PC-3 (cell line): ENCODE measurements at regions not wholly inside any gene's neighbourhood (a gene's known extent, or its start where the extent isn't known, plus 50 kb on each side); places are given as distances from the start of the nearest gene placed in this dataset.
A peak's percentile ranks its signal among the peaks of the same experiment; 100 is the strongest.

Experiments
- ATAC-seq: fragments of 200-7000 bp; cut with Tn5 transposase; 2 replicates; pipeline ENCODE4 v1.9.1; 2020; ENCODE audit warnings: mild to moderate bottlenecking, moderate library complexity
- BruUV-seq: library from RNA; stranded (reverse); fragments of 400-500 nt; replicated peaks from 2 replicates; lab custom pipeline; 2021; lab: Mats Ljungman, UMichigan
- CTCF ChIA-PET: fragments of 300-600 bp; sonication (Branson Sonifier 250); formaldehyde crosslinking; loops from one replicate; lab custom pipeline; 2022; ENCODE audit warnings: antibody characterized with exemption; lab: Charles Lee
- POLR2A ChIA-PET: fragments of 300-600 bp; sonication (Branson Sonifier 250); formaldehyde crosslinking; loops from one replicate; lab custom pipeline; 2022; ENCODE audit warnings: antibody characterized with exemption; ENCODE audit not compliant: unreplicated experiment; lab: Charles Lee
- DNase-seq: peaks from one replicate; pipeline ENCODE4 v3.0.0-alpha.2; 2015
- H2AFZ ChIP-seq: fragments of 300-600 bp; sonication (generic); 2 replicates; pipeline ENCODE4 v1.6.0; 2016; ENCODE audit warnings: antibody characterized with exemption, low read length
- H3F3A ChIP-seq: fragments of 300-600 bp; sonication (generic); one replicate; pipeline ENCODE4 v1.6.0; 2017; ENCODE audit warnings: antibody characterized with exemption, low read length, control low read depth, mild to moderate bottlenecking; ENCODE audit not compliant: unreplicated experiment
- H3K27ac ChIP-seq: fragments of 300-600 bp; sonication (generic); 2 replicates; pipeline ENCODE4 v1.5.1; 2016; ENCODE audit warnings: mild to moderate bottlenecking, low read length
- H3K27me3 ChIP-seq: fragments of 300-600 bp; sonication (generic); 2 replicates; pipeline ENCODE4 v1.6.1; 2016; ENCODE audit warnings: low read length, mixed read lengths
- H3K36me3 ChIP-seq: fragments of 300-600 bp; sonication (generic); 2 replicates; pipeline ENCODE4 v1.6.1; 2016; ENCODE audit warnings: low read depth, mixed run types, low read length, mixed read lengths
- H3K4me1 ChIP-seq: fragments of 300-600 bp; sonication (generic); 2 replicates; pipeline ENCODE4 v1.5.1; 2016; ENCODE audit warnings: low read length; ENCODE audit not compliant: insufficient read depth
- H3K4me2 ChIP-seq: fragments of 300-600 bp; sonication (generic); 2 replicates; pipeline ENCODE4 v1.6.0; 2016; ENCODE audit warnings: low read length
- H3K4me3 ChIP-seq: fragments of 300-600 bp; sonication (generic); 2 replicates; pipeline ENCODE4 v1.5.1; 2016; ENCODE audit warnings: mild to moderate bottlenecking, low read length, mixed read lengths
- H3K79me2 ChIP-seq: fragments of 300-600 bp; sonication (generic); 2 replicates; pipeline ENCODE4 v1.6.1; 2017; ENCODE audit warnings: low read length, mixed read lengths
- H3K9ac ChIP-seq: fragments of 300-600 bp; sonication (generic); 2 replicates; pipeline ENCODE4 v1.6.0; 2016; ENCODE audit warnings: mild to moderate bottlenecking, low read length
- H3K9me2 ChIP-seq: fragments of 300-600 bp; sonication (generic); replicated peaks from 2 replicates; pipeline ENCODE4 v1.6.1; 2016; ENCODE audit warnings: mixed run types, low read length, mixed read lengths
- H3K9me3 ChIP-seq: fragments of 300-600 bp; sonication (generic); 2 replicates; pipeline ENCODE4 v1.6.1; 2016; ENCODE audit warnings: low read length, mixed read lengths
- H4K20me1 ChIP-seq: fragments of 300-600 bp; sonication (generic); 2 replicates; pipeline ENCODE4 v1.6.1; 2016; ENCODE audit warnings: low read length, mixed read lengths
- CTCF ChIP-seq: fragments of 300-600 bp; sonication (generic); conservative IDR thresholded peaks from 2 replicates; pipeline ENCODE4 v1.5.1; 2017; ENCODE audit warnings: antibody characterized with exemption, low read depth, mild to moderate bottlenecking, low read length
- EZH2 ChIP-seq: fragments of 300-600 bp; sonication (generic); IDR thresholded peaks from one replicate; pipeline ENCODE4 v1.6.1; 2017; ENCODE audit warnings: antibody characterized with exemption, mild to moderate bottlenecking, low read length; ENCODE audit not compliant: unreplicated experiment
- EZH2phosphoT487 ChIP-seq: fragments of 300-600 bp; sonication (generic); IDR thresholded peaks from 2 replicates; pipeline ENCODE4 v1.6.1; 2018; ENCODE audit warnings: mild to moderate bottlenecking, antibody characterized with exemption, low read length, borderline replicate concordance
- intact Hi-C: fragments of 100-400 bp; cut with micrococcal nuclease; formaldehyde crosslinking; loops from 2 replicates; pipeline ENCODE4 v1.9.0; 2023

DNA sequence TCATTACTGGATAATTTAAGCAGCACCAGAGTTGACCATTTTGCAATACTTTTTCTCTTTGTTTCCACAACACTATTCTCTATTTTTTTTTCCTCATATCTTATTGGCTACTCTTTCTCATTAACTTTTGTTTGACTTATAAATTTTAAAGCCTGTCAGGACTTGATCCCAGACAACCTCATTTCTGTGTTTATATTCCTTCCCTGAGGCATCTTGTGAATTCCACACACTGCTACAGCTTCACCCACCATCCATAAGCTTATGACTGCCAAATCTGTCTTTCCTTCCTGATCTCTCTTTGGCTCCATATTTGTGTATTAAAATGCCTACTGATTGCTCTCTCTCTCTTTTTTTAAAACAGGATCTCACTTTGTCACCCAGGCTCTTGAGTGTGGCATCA is 124.6 kb upstream of the MBL2 start:
- Histone ChIP-seq H3K9ac (no peak overlapping the region), H3K4me1 (peaks cover 10% of the 10 kb centered on the region; the same call in 1 of the 2 replicates), H3K9me3 (no peaks in the 10 kb centered on the region), H4K20me1 (no peaks in the 10 kb centered on the region), H3K9me2 (0 out of 2 replicates have a peak, but pooled peaks cover 3% of the 10 kb centered on the region), H3K4me2 (no peak overlapping the region), H3F3A (no peaks in the 10 kb centered on the region), H3K36me3 (no peaks in the 10 kb centered on the region), H3K4me3 (no peak overlapping the region), H3K79me2 (no peaks in the 10 kb centered on the region), H3K27ac (no peak overlapping the region), H3K27me3 (no peaks in the 10 kb centered on the region), H2AFZ (no peak overlapping the region)
- no TSS peak for BruUV-seq
- POLR2A ChIA-PET = no interaction called here
- intact Hi-C loops = no loop called here
- TF ChIP-seq EZH2 (no peak), EZH2phosphoT487 (no peak)
- no peak for DNase-seq
- peak; percentile 39 for ATAC-seq
- CTCF ChIA-PET = no interaction called here

GRCh38 chr10:52895059-52895458 is 122.5 kb upstream of the MBL2 start:
- no peaks in the 10 kb centered on the region for H3K9me3 ChIP-seq

DNA sequence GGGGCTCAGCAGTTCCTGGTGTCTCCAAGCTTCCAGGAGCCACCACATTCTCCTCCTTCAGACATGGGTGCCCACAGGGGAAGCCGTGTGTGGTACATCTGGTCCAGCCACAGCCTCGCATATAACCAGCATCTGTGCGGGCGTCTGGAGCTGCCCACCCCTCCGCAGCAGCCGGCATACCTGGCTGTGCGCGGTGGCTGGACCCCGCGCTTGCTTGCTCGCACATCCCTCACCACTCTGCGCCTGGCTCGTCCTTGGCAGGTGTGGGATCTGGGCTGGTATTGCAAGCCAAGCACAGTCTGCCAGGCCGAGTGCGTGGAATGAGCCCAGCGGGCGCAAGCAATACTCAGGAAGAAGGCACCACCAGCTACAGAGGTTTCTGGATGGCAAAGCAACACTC is 117.7 kb upstream of the MBL2 start:
- no TSS peak for BruUV-seq
- no peak for ATAC-seq
- H4K20me1 ChIP-seq = no peaks in the 10 kb centered on the region
- intact Hi-C loops = no loop called here
- ChIA-PET POLR2A (interaction anchor here (0.6 kb wide), 1 partner anchor 947 kb away, joined by 3 read pairs; no protein-coding TSS in a partner anchor), CTCF (interaction anchor here (0.5 kb wide), 1 partner anchor 341 kb away, joined by 4 read pairs; no protein-coding TSS in a partner anchor)
- H3K79me2 ChIP-seq = no peaks in the 10 kb centered on the region
- H3K9ac ChIP-seq = no peak overlapping the region
- no peaks in the 10 kb centered on the region for H3K9me3 ChIP-seq
- no peaks in the 10 kb centered on the region for H3K4me1 ChIP-seq
- no peak for TF ChIP-seq EZH2phosphoT487
- no peak for TF ChIP-seq EZH2
- no peak for TF ChIP-seq CTCF
- no peak for DNase-seq
- H3F3A ChIP-seq = no peaks in the 10 kb centered on the region
- H3K27me3 ChIP-seq = no peaks in the 10 kb centered on the region
- H2AFZ ChIP-seq = no peak overlapping the region
- H3K9me2 ChIP-seq = 0 out of 2 replicates have a peak, but pooled peaks cover 3% of the 10 kb centered on the region
- no peak overlapping the region for H3K4me3 ChIP-seq
- H3K36me3 ChIP-seq = no peaks in the 10 kb centered on the region
- no peak overlapping the region for H3K4me2 ChIP-seq
- H3K27ac ChIP-seq = no peak overlapping the region

More at GRCh38 chr10:52895059-52895458, 122.5 kb upstream of the MBL2 start:
- CTCF ChIA-PET = interaction anchor here (0.7 to 0.9 kb wide), 2 partner anchors 11 to 77 kb away, joined by 3 to 4 read pairs; no protein-coding TSS in a partner anchor
- no peaks in the 10 kb centered on the region for H3K4me1 ChIP-seq
- BruUV-seq = no TSS peak
- POLR2A ChIA-PET = no interaction called here
- ATAC-seq (no peak), DNase-seq (peak; percentile 44)
- no peak overlapping the region for H2AFZ ChIP-seq
- no peaks in the 10 kb centered on the region for H3K27me3 ChIP-seq
- H3K27ac ChIP-seq = no peak overlapping the region
- no peak for TF ChIP-seq CTCF
- no peak for TF ChIP-seq EZH2phosphoT487
- no peak for TF ChIP-seq EZH2
- no peak overlapping the region for H3K9ac ChIP-seq
- H3K79me2 ChIP-seq = no peaks in the 10 kb centered on the region
- intact Hi-C loops = no loop called here
- no peak overlapping the region for H3K4me2 ChIP-seq
- no peaks in the 10 kb centered on the region for H3K36me3 ChIP-seq
- H3F3A ChIP-seq = no peaks in the 10 kb centered on the region
- no peak overlapping the region for H3K4me3 ChIP-seq
- H3K9me2 ChIP-seq = 0 out of 2 replicates have a peak, but pooled peaks cover 3% of the 10 kb centered on the region
- no peaks in the 10 kb centered on the region for H4K20me1 ChIP-seq
